Upper lobe of left lung (tissue), 6 donors: ENCODE measurements at regions not wholly inside any gene's neighbourhood (a gene's known extent, or its start where the extent isn't known, plus 50 kb on each side); places are given as distances from the start of the nearest gene placed in this dataset.

Experiments used
- ATAC-seq, 2 donors: fragments of 200-7000 bp; cut with Tn5 transposase; one replicate each; pipeline ENCODE4 v1.9.1; 2022; ENCODE audit warnings: mild to moderate bottlenecking in 2 of 2, moderate library complexity in 2 of 2; ENCODE audit not compliant: low FRiP score in 2 of 2
- DNase-seq, 2 donors: peaks; one replicate each; pipeline ENCODE4 v3.0.0-alpha.2; 2019 to 2020
- H3K27ac ChIP-seq, 4 donors: fragments of 200-600 bp; sonication (generic); one replicate each; pipeline ENCODE4 v1.5.1; 2016 to 2019
- H3K27me3 ChIP-seq, 4 donors: fragments of 200-600 bp; sonication (generic); one replicate each; pipeline ENCODE4 v1.5.1; 2017 to 2019
- H3K36me3 ChIP-seq, 4 donors: fragments of 200-600 bp; sonication (generic); one replicate each; pipeline ENCODE4 v1.5.1; 2016 to 2019
- H3K4me1 ChIP-seq, 4 donors: fragments of 200-600 bp; sonication (generic); one replicate each; pipeline ENCODE4 v1.5.1; 2018 to 2019
- H3K4me3 ChIP-seq, 4 donors: fragments of 200-600 bp; sonication (generic); one replicate each; pipeline ENCODE4 v1.5.1; 2017 to 2019; ENCODE audit warnings: mild to moderate bottlenecking in 2 of 4, moderate library complexity in 1 of 4
- H3K9me3 ChIP-seq, 4 donors: fragments of 200-600 bp; sonication (generic); one replicate each; pipeline ENCODE4 v1.5.1; 2018 to 2019
- EP300 ChIP-seq, 4 donors: sonication (generic); formaldehyde crosslinking; IDR thresholded peaks; one replicate each; pipeline ENCODE4 v1.5.1; 2017; ENCODE audit warnings: antibody characterized with exemption in 4 of 4, control low read depth in 2 of 4
- POLR2A ChIP-seq, 4 donors: fragments of 450-650 bp; IDR thresholded peaks; one replicate each; pipeline ENCODE4 v1.5.1; 2016 to 2017; ENCODE audit warnings: antibody characterized with exemption in 4 of 4, mild to moderate bottlenecking in 2 of 4
- POLR2AphosphoS5 ChIP-seq, 2 donors: sonication (generic); formaldehyde crosslinking; IDR thresholded peaks; one replicate each; pipeline ENCODE4 v1.5.1; 2017; ENCODE audit warnings: antibody characterized with exemption in 2 of 2
- WGBS, 2 donors: methylation state at CpG; one replicate each; pipeline ENCODE4 v1.1.5; 2017 to 2018; 5-methylcytosine and 5-hydroxymethylcytosine counted together
- TF ChIP-seq, protein P1 (sequence below), 6 experiments: fragments of 450-650 bp in 4 of 6; fragments of 200-600 bp in 2 of 6; sonication (generic) in 2 of 6; IDR thresholded peaks; one replicate each; pipeline ENCODE4 v1.5.1; 2016 to 2019; ENCODE audit warnings: antibody characterized with exemption in 6 of 6
- donor health status: DM: no; HTN: no; CAD: no; lungs with moderate emphysema.
- donor health status: DM: no; HTN: yes; CAD: no; lungs with severe emphysema.

DNA sequence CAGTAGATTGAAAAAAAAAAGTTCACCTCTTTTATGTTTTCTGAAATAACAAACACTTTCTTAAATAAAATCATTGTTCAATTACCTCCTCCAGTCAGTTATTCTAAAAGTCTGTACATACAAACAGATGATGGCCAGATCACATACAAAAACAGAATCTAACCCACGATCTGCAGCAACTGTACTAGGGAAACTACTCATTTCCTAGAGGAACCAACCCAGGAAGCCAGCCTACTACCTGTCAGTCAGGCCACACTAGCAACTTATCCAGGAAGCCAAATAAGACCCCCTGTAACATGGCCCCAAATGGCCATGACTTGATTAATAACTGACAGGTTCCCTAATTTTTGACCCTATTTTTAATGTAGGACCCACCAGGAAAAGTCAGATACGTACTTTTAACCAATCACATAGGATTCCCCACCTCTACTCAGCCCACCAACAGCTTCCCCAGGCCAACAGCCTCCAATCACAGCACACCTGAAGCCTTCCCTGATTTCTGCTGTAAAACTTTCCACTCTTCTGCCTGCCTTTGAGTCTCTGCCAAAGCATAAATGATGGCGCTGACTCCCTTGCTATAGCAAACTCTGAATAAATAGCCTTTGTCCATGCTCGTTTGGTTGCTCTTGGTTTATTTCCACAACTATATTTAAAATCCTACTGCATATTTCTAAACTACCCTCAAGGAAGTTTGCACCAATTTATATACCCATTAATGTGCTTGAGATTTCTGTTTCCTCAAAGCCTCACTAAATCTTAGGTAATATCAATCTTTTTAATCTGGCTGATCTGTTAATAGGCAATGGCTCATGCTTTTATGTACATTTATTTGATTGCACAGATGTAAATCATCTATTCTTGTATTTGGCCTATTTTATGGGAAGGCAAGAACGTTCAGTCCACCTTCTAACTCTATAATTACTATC is 486.4 kb downstream of the FBXO15 start:
- H3K27ac ChIP-seq, result no peak overlapping the region
- no peaks in the 10 kb centered on the region for H3K36me3 ChIP-seq
- no peaks in the 10 kb centered on the region for H3K27me3 ChIP-seq
- H3K4me1 ChIP-seq, result no peaks in the 10 kb centered on the region
- no peaks in the 10 kb centered on the region for H3K9me3 ChIP-seq
- ATAC-seq (no peak), DNase-seq (no peak)
- WGBS, 2 donors, result 58 to 59% methylated on average over 5 of the region's 5 CpGs
- H3K4me3 ChIP-seq, result no peak overlapping the region
- TF ChIP-seq POLR2A (IDR thresholded peaks at IDR 0.05), result no peak

DNA sequence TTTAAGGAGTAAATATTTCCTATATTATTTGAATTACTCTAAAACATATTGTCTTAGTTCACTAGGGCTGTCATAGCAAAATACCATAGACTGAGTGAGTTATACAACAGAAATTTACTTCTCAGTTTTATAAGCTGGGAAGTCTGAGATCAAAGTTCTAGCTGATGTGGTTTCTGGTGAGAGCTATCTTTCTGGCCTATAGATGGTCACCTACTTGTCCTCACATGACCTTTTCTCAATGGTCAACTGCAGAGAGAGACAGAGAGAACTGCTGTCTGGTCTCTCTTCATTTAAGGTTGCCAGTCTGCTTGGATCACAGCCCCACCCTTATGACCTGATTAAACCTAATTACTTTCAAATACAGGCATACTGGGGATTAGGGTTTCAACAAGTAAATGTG is 490.9 kb downstream of the FBXO15 start:
- no peak for ATAC-seq
- H3K36me3 ChIP-seq, result no peaks in the 10 kb centered on the region
- no peaks in the 10 kb centered on the region for H3K27me3 ChIP-seq
- no peaks in the 10 kb centered on the region for H3K4me1 ChIP-seq
- no peak overlapping the region for H3K4me3 ChIP-seq
- H3K27ac ChIP-seq, result no peak overlapping the region
- no peak for DNase-seq
- H3K9me3 ChIP-seq, result no peaks in the 10 kb centered on the region
- no peak for TF ChIP-seq POLR2A (IDR thresholded peaks at IDR 0.05)
- TF ChIP-seq POLR2AphosphoS5 (IDR thresholded peaks at IDR 0.05), result no peak
- TF ChIP-seq, protein P1, sequence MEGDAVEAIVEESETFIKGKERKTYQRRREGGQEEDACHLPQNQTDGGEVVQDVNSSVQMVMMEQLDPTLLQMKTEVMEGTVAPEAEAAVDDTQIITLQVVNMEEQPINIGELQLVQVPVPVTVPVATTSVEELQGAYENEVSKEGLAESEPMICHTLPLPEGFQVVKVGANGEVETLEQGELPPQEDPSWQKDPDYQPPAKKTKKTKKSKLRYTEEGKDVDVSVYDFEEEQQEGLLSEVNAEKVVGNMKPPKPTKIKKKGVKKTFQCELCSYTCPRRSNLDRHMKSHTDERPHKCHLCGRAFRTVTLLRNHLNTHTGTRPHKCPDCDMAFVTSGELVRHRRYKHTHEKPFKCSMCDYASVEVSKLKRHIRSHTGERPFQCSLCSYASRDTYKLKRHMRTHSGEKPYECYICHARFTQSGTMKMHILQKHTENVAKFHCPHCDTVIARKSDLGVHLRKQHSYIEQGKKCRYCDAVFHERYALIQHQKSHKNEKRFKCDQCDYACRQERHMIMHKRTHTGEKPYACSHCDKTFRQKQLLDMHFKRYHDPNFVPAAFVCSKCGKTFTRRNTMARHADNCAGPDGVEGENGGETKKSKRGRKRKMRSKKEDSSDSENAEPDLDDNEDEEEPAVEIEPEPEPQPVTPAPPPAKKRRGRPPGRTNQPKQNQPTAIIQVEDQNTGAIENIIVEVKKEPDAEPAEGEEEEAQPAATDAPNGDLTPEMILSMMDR (IDR thresholded peaks at IDR 0.05), result no peak

DNA sequence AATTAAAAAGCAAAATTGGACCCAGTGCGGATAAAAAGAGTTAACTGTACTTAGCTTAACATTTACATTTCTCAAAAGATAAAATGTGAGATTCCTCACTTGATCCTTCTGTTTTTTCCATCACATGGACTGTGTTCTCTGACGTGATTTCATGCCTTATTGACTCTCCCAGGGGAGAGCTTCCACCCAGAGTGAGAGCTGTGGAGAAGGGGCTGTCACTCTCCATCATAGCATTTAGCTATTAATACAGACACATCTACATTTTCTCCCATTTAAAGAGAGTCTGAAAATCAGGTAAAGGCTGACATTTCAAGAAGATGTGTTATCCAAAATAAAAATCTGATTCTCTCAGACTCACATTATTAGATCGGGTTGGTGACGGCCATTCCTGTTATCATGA is 493.8 kb downstream of the FBXO15 start:
- H3K27ac ChIP-seq, result no peak overlapping the region
- TF ChIP-seq, protein P1 (IDR thresholded peaks at IDR 0.05), result no peak
- TF ChIP-seq EP300 (IDR thresholded peaks at IDR 0.05) (no peak), POLR2AphosphoS5 (IDR thresholded peaks at IDR 0.05) (no peak), POLR2A (IDR thresholded peaks at IDR 0.05) (no peak)
- H3K36me3 ChIP-seq, result no peaks in the 10 kb centered on the region
- ATAC-seq, result no peak
- H3K9me3 ChIP-seq, result no peaks in the 10 kb centered on the region
- no peaks in the 10 kb centered on the region for H3K4me1 ChIP-seq
- H3K4me3 ChIP-seq, result no peak overlapping the region
- WGBS, 2 donors, result 80 to 83% methylated on average over 4 of the region's 4 CpGs
- no peak for DNase-seq
- no peaks in the 10 kb centered on the region for H3K27me3 ChIP-seq

DNA sequence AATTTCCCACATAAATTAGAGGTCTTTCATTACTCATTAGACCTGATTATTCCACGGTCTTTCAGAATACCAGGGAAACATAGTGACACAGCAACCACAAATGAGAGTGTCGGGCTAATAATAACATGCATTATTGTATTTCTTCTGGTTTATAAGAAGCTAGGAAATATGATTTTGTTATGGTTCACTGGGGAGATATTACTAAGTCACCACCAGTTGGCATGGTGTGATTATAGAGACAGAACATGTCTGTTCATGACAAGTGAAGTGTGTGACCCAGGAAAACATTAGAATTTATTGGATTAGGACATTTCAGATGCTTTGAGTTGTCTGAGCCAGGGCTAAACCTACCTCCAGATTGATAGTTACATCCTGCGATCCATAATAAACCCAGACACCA is 494.4 kb downstream of the FBXO15 start:
- H3K9me3 ChIP-seq, result no peaks in the 10 kb centered on the region
- H3K27ac ChIP-seq, result no peak overlapping the region
- TF ChIP-seq, protein P1 (IDR thresholded peaks at IDR 0.05), result no peak
- no peak for TF ChIP-seq POLR2A (IDR thresholded peaks at IDR 0.05)
- TF ChIP-seq POLR2AphosphoS5 (IDR thresholded peaks at IDR 0.05), result no peak
- TF ChIP-seq EP300 (IDR thresholded peaks at IDR 0.05), result no peak
- 81 to 90% methylated on average over 3 of the region's 3 CpGs for WGBS, 2 donors
- no peak for DNase-seq
- no peak for ATAC-seq
- no peaks in the 10 kb centered on the region for H3K4me1 ChIP-seq
- no peaks in the 10 kb centered on the region for H3K27me3 ChIP-seq
- no peak overlapping the region for H3K4me3 ChIP-seq
- no peaks in the 10 kb centered on the region for H3K36me3 ChIP-seq

DNA sequence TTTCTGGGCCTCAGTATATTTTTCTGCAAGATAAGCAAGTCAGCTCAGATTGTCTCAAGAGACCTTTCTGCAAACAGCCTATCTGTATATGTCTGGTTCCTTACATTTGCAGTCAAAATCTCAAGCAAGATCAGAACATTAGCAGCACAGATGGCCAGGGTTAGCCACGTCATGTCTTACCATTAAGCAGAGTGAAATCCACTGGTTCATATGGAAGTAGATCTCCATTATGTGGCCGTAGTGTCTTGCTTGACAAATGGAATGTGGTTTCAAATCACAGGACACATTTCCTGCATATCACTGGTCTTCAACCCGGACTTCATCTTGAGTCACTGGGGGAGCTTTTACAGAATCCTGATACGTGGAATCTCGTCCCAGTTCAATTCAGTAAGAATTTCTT is 500.2 kb downstream of the FBXO15 start:
- no peaks in the 10 kb centered on the region for H3K4me1 ChIP-seq
- no peaks in the 10 kb centered on the region for H3K27me3 ChIP-seq
- no peak overlapping the region for H3K27ac ChIP-seq
- TF ChIP-seq EP300 (IDR thresholded peaks at IDR 0.05) (no peak), POLR2A (IDR thresholded peaks at IDR 0.05) (no peak), POLR2AphosphoS5 (IDR thresholded peaks at IDR 0.05) (no peak)
- no peak for ATAC-seq
- H3K9me3 ChIP-seq, result no peaks in the 10 kb centered on the region
- no peaks in the 10 kb centered on the region for H3K36me3 ChIP-seq
- DNase-seq, result no peak
- no peak overlapping the region for H3K4me3 ChIP-seq
- WGBS, 2 donors, result 84 to 88% methylated on average over 5 of the region's 5 CpGs

DNA sequence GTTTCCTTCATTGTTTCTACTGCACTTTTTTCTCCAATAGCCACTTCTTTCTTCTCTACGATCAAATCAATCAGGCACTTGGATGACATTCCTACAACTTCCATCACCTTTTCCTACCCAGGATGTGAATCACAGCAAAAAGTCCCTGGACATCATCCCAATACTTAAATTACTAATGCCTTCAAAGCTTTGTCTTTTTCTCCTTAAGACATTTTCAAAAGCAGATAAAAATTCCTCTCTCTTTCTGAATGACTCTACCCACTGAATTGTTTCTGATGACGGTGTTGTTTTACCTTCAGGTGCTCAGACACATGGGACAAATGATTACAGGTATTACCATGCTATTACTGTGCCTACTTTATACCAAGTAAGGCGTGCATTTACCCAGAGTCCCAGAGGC is 500.9 kb downstream of the FBXO15 start:
- 68 to 72% methylated on average over 3 of the region's 3 CpGs for WGBS, 2 donors
- DNase-seq (no peak), ATAC-seq (no peak)
- H3K4me3 ChIP-seq, result no peak overlapping the region
- H3K4me1 ChIP-seq, result no peaks in the 10 kb centered on the region
- TF ChIP-seq POLR2A (IDR thresholded peaks at IDR 0.05) (no peak), POLR2AphosphoS5 (IDR thresholded peaks at IDR 0.05) (no peak), EP300 (IDR thresholded peaks at IDR 0.05) (no peak)
- TF ChIP-seq, protein P1 (IDR thresholded peaks at IDR 0.05), result no peak
- no peak overlapping the region for H3K27ac ChIP-seq
- H3K9me3 ChIP-seq, result no peaks in the 10 kb centered on the region
- no peaks in the 10 kb centered on the region for H3K27me3 ChIP-seq
- no peaks in the 10 kb centered on the region for H3K36me3 ChIP-seq
